ENCODE measurements at regions not wholly inside any gene's neighbourhood (a gene's known extent, or its start where the extent isn't known, plus 50 kb on each side); places are given as distances from the start of the nearest gene placed in this dataset.

DNA sequence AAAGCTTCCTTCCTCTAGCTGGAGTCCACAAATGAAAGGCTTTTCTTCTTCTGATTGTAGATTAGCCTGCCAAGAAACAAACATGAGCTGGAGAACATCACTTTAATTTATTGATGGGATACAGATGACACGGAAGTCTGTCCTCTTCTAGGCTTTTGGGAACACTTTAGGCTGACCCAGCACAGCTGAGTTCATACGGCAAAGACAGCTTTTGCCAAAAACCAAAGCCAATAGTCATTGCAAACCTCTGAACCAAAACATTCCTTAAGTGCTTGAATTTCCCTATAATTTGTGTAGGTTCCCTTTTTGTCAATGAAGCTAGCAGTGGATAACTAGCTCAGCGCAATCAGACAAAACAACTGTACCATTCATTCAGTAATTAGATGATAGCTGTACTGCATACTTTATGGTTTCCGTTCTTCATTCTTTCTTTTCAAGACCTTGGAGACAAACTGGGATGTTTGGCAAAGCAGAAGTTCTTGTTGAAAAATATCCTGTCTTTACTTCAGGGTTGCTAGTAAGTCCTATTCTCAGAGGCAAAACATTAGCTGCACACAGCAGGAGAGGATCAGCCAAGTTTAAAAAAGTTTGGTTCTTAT lies 95.7 kb upstream of the SPRY2 start:
- Histone ChIP-seq H3K4me1 (ENCODE audit: control insufficient read depth in 2 of 2, insufficient read depth in 2 of 2, low read length in 2 of 2) (no peaks in the 10 kb centered on the region), H3K27me3 (ENCODE audit: control insufficient read depth in 2 of 2, insufficient read depth in 1 of 2, low read length in 1 of 2) (no peaks in the 10 kb centered on the region), H3K9me3 (ENCODE audit: control insufficient read depth in 2 of 2, insufficient read depth in 1 of 2, low read length in 1 of 2) (no peaks in the 10 kb centered on the region), H3K4me3 (ENCODE audit: low read length in 2 of 2) (no peak overlapping the region), H3K36me3 (ENCODE audit: control insufficient read depth in 2 of 2, insufficient read depth in 2 of 2, low read length in 1 of 2) (no peaks in the 10 kb centered on the region), H3K27ac (ENCODE audit: low read depth in 1 of 2, low read length in 1 of 2) (no peak overlapping the region)
- 82% methylated on average over 4 of the region's 4 CpGs for WGBS
- DNase-seq (ENCODE audit: low read depth in 6 of 9, low spot score in 9 of 9), result no peak

- Histone ChIP-seq H3K27me3 (ENCODE audit: control insufficient read depth in 2 of 2, insufficient read depth in 1 of 2, low read length in 1 of 2) (no peaks in the 10 kb centered on the region), H3K9me3 (ENCODE audit: control insufficient read depth in 2 of 2, insufficient read depth in 1 of 2, low read length in 1 of 2) (no peaks in the 10 kb centered on the region)
Measured at GRCh38 chr13:80430561-80430960, 89.6 kb upstream of the SPRY2 start.

GRCh38 chr13:80428349-80429096 lies 87.6 kb upstream of the SPRY2 start:
- no peaks in the 10 kb centered on the region for H3K36me3 ChIP-seq (ENCODE audit: control insufficient read depth in 2 of 2, insufficient read depth in 2 of 2, low read length in 1 of 2)
- no peaks in the 10 kb centered on the region for H3K27me3 ChIP-seq (ENCODE audit: control insufficient read depth in 2 of 2, insufficient read depth in 1 of 2, low read length in 1 of 2)
- no peak overlapping the region for H3K4me3 ChIP-seq (ENCODE audit: low read length in 2 of 2)
- H3K4me1 ChIP-seq (ENCODE audit: control insufficient read depth in 2 of 2, insufficient read depth in 2 of 2, low read length in 2 of 2), result no peaks in the 10 kb centered on the region
- peaks cover 0 to 6% of the 10 kb centered on the region in 2 donors for H3K9me3 ChIP-seq (ENCODE audit: control insufficient read depth in 2 of 2, insufficient read depth in 1 of 2, low read length in 1 of 2)
- WGBS, result 94% methylated on average over 3 of the region's 3 CpGs
- no peak for DNase-seq (ENCODE audit: low read depth in 6 of 9, low spot score in 9 of 9)
- no peak overlapping the region for H3K27ac ChIP-seq (ENCODE audit: low read depth in 1 of 2, low read length in 1 of 2)

More at GRCh38 chr13:80430561-80430960, 89.6 kb upstream of the SPRY2 start:
- no peak overlapping the region for H3K27ac ChIP-seq (ENCODE audit: low read depth in 1 of 2, low read length in 1 of 2)
- H3K4me1 ChIP-seq (ENCODE audit: control insufficient read depth in 2 of 2, insufficient read depth in 2 of 2, low read length in 2 of 2), result no peaks in the 10 kb centered on the region
- no peak overlapping the region for H3K4me3 ChIP-seq (ENCODE audit: low read length in 2 of 2)
- no peak for DNase-seq (ENCODE audit: low read depth in 6 of 9, low spot score in 9 of 9)
- no peaks in the 10 kb centered on the region for H3K36me3 ChIP-seq (ENCODE audit: control insufficient read depth in 2 of 2, insufficient read depth in 2 of 2, low read length in 1 of 2)

GRCh38 chr13:80419416-80419815 lies 78.5 kb upstream of the SPRY2 start:
- Histone ChIP-seq H3K27me3 (ENCODE audit: control insufficient read depth in 2 of 2, insufficient read depth in 1 of 2, low read length in 1 of 2) (no peaks in the 10 kb centered on the region), H3K4me1 (ENCODE audit: control insufficient read depth in 2 of 2, insufficient read depth in 2 of 2, low read length in 2 of 2) (peaks cover 4 to 6% of the 10 kb centered on the region in 2 donors), H3K27ac (ENCODE audit: low read depth in 1 of 2, low read length in 1 of 2) (peak overlapping the region; percentile 22 to 68), H3K9me3 (ENCODE audit: control insufficient read depth in 2 of 2, insufficient read depth in 1 of 2, low read length in 1 of 2) (peaks cover 0 to 12% of the 10 kb centered on the region in 2 donors), H3K4me3 (ENCODE audit: low read length in 2 of 2) (no peak overlapping the region), H3K36me3 (ENCODE audit: control insufficient read depth in 2 of 2, insufficient read depth in 2 of 2, low read length in 1 of 2) (no peaks in the 10 kb centered on the region)
- peak in 4 of 9 donors; percentile 35 to 66 (median 42) for DNase-seq (ENCODE audit: low read depth in 6 of 9, low spot score in 9 of 9)
- 16% methylated on average over 2 of the region's 2 CpGs for WGBS

DNA sequence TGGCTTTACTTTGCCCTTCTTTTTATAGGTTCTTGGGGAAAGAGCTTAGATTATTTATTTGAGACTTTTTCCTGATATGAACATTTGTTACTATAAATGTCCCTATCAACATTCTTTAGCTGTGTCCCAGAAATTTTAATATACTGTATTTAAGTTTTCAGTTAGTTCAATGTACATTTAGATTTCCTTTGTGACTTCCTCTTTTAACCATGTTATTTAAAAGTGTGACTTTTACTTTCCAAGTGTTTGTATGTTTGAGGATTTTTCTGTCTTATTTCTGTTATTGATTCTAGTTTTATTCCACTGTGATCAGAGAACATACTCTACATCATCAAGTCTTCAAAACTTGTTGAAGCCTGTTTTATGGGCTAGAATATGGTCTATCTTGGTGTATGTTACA lies 72.7 kb upstream of the SPRY2 start:
- H3K9me3 ChIP-seq (ENCODE audit: control insufficient read depth in 2 of 2, insufficient read depth in 1 of 2, low read length in 1 of 2), result no peaks in the 10 kb centered on the region
- no peak overlapping the region for H3K27ac ChIP-seq (ENCODE audit: low read depth in 1 of 2, low read length in 1 of 2)
- H3K27me3 ChIP-seq (ENCODE audit: control insufficient read depth in 2 of 2, insufficient read depth in 1 of 2, low read length in 1 of 2), result no peaks in the 10 kb centered on the region
- H3K4me3 ChIP-seq (ENCODE audit: low read length in 2 of 2), result no peak overlapping the region
- no peak for DNase-seq (ENCODE audit: low read depth in 6 of 9, low spot score in 9 of 9)
- H3K36me3 ChIP-seq (ENCODE audit: control insufficient read depth in 2 of 2, insufficient read depth in 2 of 2, low read length in 1 of 2), result no peaks in the 10 kb centered on the region
- no peaks in the 10 kb centered on the region for H3K4me1 ChIP-seq (ENCODE audit: control insufficient read depth in 2 of 2, insufficient read depth in 2 of 2, low read length in 2 of 2)

GRCh38 chr13:80408270-80408669 lies 67.3 kb upstream of the SPRY2 start:
- Histone ChIP-seq H3K27me3 (ENCODE audit: control insufficient read depth in 2 of 2, insufficient read depth in 1 of 2, low read length in 1 of 2) (no peaks in the 10 kb centered on the region), H3K36me3 (ENCODE audit: control insufficient read depth in 2 of 2, insufficient read depth in 2 of 2, low read length in 1 of 2) (no peaks in the 10 kb centered on the region), H3K4me1 (ENCODE audit: control insufficient read depth in 2 of 2, insufficient read depth in 2 of 2, low read length in 2 of 2) (peaks cover 0 to 6% of the 10 kb centered on the region in 2 donors), H3K27ac (ENCODE audit: low read depth in 1 of 2, low read length in 1 of 2) (no peak overlapping the region), H3K4me3 (ENCODE audit: low read length in 2 of 2) (no peak overlapping the region), H3K9me3 (ENCODE audit: control insufficient read depth in 2 of 2, insufficient read depth in 1 of 2, low read length in 1 of 2) (no peaks in the 10 kb centered on the region)
- no peak for DNase-seq (ENCODE audit: low read depth in 6 of 9, low spot score in 9 of 9)
- 97% methylated on average over 5 of the region's 5 CpGs for WGBS

DNA sequence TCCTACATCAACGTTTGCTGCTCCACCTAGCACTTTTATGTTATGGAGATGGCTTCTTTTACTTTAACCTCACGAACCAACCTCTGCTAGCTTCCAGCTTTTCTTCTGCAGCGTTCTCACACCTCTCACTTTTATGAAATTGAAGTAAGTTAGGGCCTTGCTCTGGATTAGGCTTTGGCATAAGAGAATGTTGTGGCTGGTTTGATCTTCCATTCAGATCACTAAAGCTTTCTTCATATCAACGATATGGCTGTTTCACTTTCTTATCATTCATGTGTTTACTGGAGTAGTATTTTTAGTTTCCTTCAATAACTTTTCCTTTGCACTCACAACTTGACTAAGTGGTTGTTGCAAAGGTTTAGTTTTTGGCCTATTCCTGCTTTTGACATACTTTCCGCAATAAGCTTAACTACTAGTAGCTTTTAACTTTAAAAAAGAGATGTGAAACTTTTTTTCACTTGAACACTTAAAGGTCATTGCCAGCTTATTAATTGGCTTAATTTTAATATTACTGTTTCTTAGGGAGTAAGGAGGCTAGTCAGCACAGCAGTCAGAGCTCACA lies 60.0 kb upstream of the SPRY2 start:
- peak in 2 of 9 donors; percentile 26 to 55 for DNase-seq (ENCODE audit: low read depth in 6 of 9, low spot score in 9 of 9)
- Histone ChIP-seq H3K27me3 (ENCODE audit: control insufficient read depth in 2 of 2, insufficient read depth in 1 of 2, low read length in 1 of 2) (no peaks in the 10 kb centered on the region), H3K36me3 (ENCODE audit: control insufficient read depth in 2 of 2, insufficient read depth in 2 of 2, low read length in 1 of 2) (no peaks in the 10 kb centered on the region), H3K9me3 (ENCODE audit: control insufficient read depth in 2 of 2, insufficient read depth in 1 of 2, low read length in 1 of 2) (no peaks in the 10 kb centered on the region), H3K27ac (ENCODE audit: low read depth in 1 of 2, low read length in 1 of 2) (peak overlapping the region; percentile 31 to 78), H3K4me1 (ENCODE audit: control insufficient read depth in 2 of 2, insufficient read depth in 2 of 2, low read length in 2 of 2) (peaks cover 12 to 24% of the 10 kb centered on the region in 2 donors), H3K4me3 (ENCODE audit: low read length in 2 of 2) (no peak overlapping the region)
- 28% methylated on average over 5 of the region's 5 CpGs for WGBS

DNA sequence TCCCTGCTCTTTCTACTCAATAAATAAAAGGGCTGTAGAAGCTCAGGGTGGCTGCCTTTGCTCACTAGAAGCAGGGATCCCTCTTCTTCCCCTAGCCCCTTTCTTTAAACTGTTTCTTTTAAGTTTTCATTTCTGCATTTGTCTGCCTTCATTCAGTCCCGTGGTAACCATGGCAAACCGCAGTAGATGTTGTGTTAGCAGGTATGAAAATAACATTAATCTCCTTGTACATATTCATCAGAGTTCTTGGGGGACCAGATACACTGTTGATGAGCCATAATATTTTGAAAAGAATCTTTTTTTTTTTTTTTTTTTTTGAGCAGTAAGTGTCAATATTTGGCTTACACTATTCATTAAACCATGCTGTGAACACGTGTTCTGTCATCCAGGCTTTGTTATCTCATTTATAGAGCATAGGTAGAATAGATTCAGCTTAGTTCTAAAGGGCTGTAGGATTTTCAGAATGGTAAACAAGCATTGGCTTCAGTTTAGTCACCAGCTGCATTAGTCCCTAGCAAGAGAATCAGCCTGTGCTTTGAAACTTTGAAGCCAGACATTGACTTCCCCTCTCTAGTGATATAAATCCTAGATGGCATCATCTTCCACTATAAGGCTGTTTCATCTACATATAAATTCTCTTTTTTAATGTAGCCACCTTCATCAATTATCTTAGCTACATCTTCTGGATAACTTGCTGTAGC lies 59.4 kb upstream of the SPRY2 start:
- H3K36me3 ChIP-seq (ENCODE audit: control insufficient read depth in 2 of 2, insufficient read depth in 2 of 2, low read length in 1 of 2), result no peaks in the 10 kb centered on the region
- peak in 3 of 9 donors; percentile 14 to 57 (median 14) for DNase-seq (ENCODE audit: low read depth in 6 of 9, low spot score in 9 of 9)
- H3K27me3 ChIP-seq (ENCODE audit: control insufficient read depth in 2 of 2, insufficient read depth in 1 of 2, low read length in 1 of 2), result no peaks in the 10 kb centered on the region
- peaks cover 12 to 24% of the 10 kb centered on the region in 2 donors for H3K4me1 ChIP-seq (ENCODE audit: control insufficient read depth in 2 of 2, insufficient read depth in 2 of 2, low read length in 2 of 2)
- H3K27ac ChIP-seq (ENCODE audit: low read depth in 1 of 2, low read length in 1 of 2), result peak overlapping the region; percentile 40 to 78
- H3K9me3 ChIP-seq (ENCODE audit: control insufficient read depth in 2 of 2, insufficient read depth in 1 of 2, low read length in 1 of 2), result no peaks in the 10 kb centered on the region
- H3K4me3 ChIP-seq (ENCODE audit: low read length in 2 of 2), result no peak overlapping the region
- WGBS, result 68% methylated on average over 3 of the region's 3 CpGs

Measured in thymus (tissue), 11 donors.